Neutrophil (primary cell): ENCODE measurements at regions not wholly inside any gene's neighbourhood (a gene's known extent, or its start where the extent isn't known, plus 50 kb on each side); places are given as distances from the start of the nearest gene placed in this dataset.
"Not testable (repeated sequence)": the region's sequence is repeated elsewhere in the genome, so short reads cannot be mapped to it uniquely, and the experiment has no call there.

Experiments
- H3K27ac ChIP-seq: fragments of 200-600 bp; sonication (generic); 2 replicates; pipeline ENCODE4 v1.5.1; 2016; ENCODE audit warnings: mild to moderate bottlenecking, moderate library complexity
- H3K27me3 ChIP-seq: fragments of 200-600 bp; sonication (generic); 2 replicates; pipeline ENCODE4 v1.6.0; 2016; ENCODE audit warnings: mild to moderate bottlenecking
- H3K36me3 ChIP-seq: fragments of 200-600 bp; sonication (generic); 2 replicates; pipeline ENCODE4 v1.5.1; 2017
- H3K4me1 ChIP-seq, 2 experiments: fragments of 200-600 bp in 1 of 2; sonication (generic) in 1 of 2; 1 replicate in 1 of 2; 2 replicates in 1 of 2; pipeline versions ENCODE4 v1.5.1 to v1.6.1; 2013 to 2016; ENCODE audit warnings: low read depth in 1 of 2, low read length in 1 of 2, mild to moderate bottlenecking in 1 of 2, moderate library complexity in 1 of 2; ENCODE audit not compliant: control insufficient read depth in 1 of 2, insufficient read depth in 1 of 2
- H3K4me3 ChIP-seq, 2 experiments: fragments of 200-600 bp in 1 of 2; sonication (generic) in 1 of 2; 1 replicate in 1 of 2; 2 replicates in 1 of 2; pipeline ENCODE4 v1.5.1; 2013 to 2016; ENCODE audit warnings: low read depth in 1 of 2, low read length in 1 of 2, mild to moderate bottlenecking in 1 of 2, moderate library complexity in 1 of 2
- H3K9me3 ChIP-seq: fragments of 200-600 bp; sonication (generic); 2 replicates; pipeline ENCODE4 v1.5.1; 2016
- CTCF ChIP-seq: fragments of 200-600 bp; sonication (generic); IDR thresholded peaks from 2 replicates; pipeline ENCODE4 v1.5.1; 2016; ENCODE audit warnings: antibody characterized with exemption

DNA sequence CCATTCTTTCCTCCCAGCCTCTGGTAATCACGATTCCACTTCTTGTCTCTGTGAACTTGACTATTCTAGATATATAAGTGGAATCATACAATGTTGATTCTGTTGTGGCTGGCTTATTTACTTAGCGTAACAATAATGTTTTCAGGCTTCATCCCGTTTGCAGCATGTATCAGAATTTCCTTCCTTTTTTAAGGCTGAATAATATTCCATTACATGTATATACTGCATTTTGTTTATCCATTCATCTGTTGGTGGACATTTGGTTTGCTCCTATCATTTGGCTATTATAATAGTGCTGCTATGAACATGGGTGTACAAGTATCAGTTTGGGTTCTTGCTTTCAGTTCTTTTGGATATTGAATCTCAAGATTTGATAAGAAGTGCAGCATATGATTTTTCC lies 239.7 kb upstream of the ZNF608 start:
- Histone ChIP-seq H3K36me3 (no peaks in the 10 kb centered on the region), H3K27ac (no peak overlapping the region), H3K27me3 (no peaks in the 10 kb centered on the region), H3K4me1 (no peaks in the 10 kb centered on the region), H3K4me3 (no peak overlapping the region), H3K9me3 (no peaks in the 10 kb centered on the region)
- TF ChIP-seq CTCF, result no peak

DNA sequence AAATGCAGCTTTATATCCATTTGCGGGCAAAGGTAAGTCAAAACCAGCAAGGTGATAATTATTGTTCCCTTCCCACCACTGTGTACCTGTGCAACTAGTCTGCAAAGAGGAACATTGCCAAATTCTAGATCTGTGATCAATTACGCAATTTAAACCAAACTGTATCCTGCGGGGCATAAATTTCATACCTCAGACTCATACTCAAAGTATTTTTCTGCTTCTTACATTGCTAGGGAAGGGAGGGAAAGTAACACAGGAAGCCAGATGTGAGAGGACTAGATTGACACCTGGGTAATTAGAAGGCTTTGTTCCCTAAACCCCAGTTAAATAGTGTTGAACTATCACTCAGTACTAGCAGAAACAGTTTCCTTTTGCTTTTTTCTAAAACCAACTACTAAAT lies 240.2 kb upstream of the ZNF608 start:
- Histone ChIP-seq H3K9me3 (no peaks in the 10 kb centered on the region), H3K27me3 (no peaks in the 10 kb centered on the region), H3K4me3 (no peak overlapping the region), H3K36me3 (no peaks in the 10 kb centered on the region), H3K4me1 (no peaks in the 10 kb centered on the region), H3K27ac (no peak overlapping the region)
- TF ChIP-seq CTCF, result no peak

- H3K27ac ChIP-seq, H3K27me3 ChIP-seq, H3K4me1 ChIP-seq, H3K9me3 ChIP-seq, H3K36me3 ChIP-seq, H3K4me3 ChIP-seq: not testable (repeated sequence)
These were observed 241.3 kb upstream of the ZNF608 start for GRCh38 chr5:124987786-124988185.

- TF ChIP-seq CTCF, result no peak
- Histone ChIP-seq H3K27ac (no peak overlapping the region), H3K27me3 (no peaks in the 10 kb centered on the region)
These were observed 244.3 kb upstream of the ZNF608 start for GRCh38 chr5:124990723-124991122.

GRCh38 chr5:124995421-124995820 lies 249.0 kb upstream of the ZNF608 start:
- Histone ChIP-seq H3K4me3 (no peak overlapping the region), H3K4me1 (no peaks in the 10 kb centered on the region), H3K27me3 (no peaks in the 10 kb centered on the region), H3K9me3 (no peaks in the 10 kb centered on the region), H3K27ac (no peak overlapping the region), H3K36me3 (no peaks in the 10 kb centered on the region)
- TF ChIP-seq CTCF, result no peak

More at GRCh38 chr5:124990723-124991122, 244.3 kb upstream of the ZNF608 start:
- Histone ChIP-seq H3K4me1 (no peaks in the 10 kb centered on the region), H3K9me3 (no peaks in the 10 kb centered on the region), H3K36me3 (no peaks in the 10 kb centered on the region), H3K4me3 (no peak overlapping the region)

GRCh38 chr5:124996023-124996763 lies 249.8 kb upstream of the ZNF608 start:
- H3K27ac ChIP-seq, result no peak overlapping the region
- no peak overlapping the region for H3K4me3 ChIP-seq
- H3K9me3 ChIP-seq, result no peaks in the 10 kb centered on the region
- no peak for TF ChIP-seq CTCF
- no peaks in the 10 kb centered on the region for H3K27me3 ChIP-seq
- no peaks in the 10 kb centered on the region for H3K4me1 ChIP-seq
- no peaks in the 10 kb centered on the region for H3K36me3 ChIP-seq
